Ishikawa (cell line): ENCODE measurements at regions not wholly inside any gene's neighbourhood (a gene's known extent, or its start where the extent isn't known, plus 50 kb on each side); places are given as distances from the start of the nearest gene placed in this dataset.

ENCODE experiments used
- CEBPB ChIP-seq: IDR thresholded peaks from 2 replicates; pipeline ENCODE4 v1.6.1; 2012
- CREB1 ChIP-seq: IDR thresholded peaks from 2 replicates; pipeline ENCODE4 v1.6.1; 2012; ENCODE audit warnings: low read depth
- EGR1 ChIP-seq: IDR thresholded peaks from 2 replicates; pipeline ENCODE4 v1.6.1; 2012
- EP300 ChIP-seq: IDR thresholded peaks from 2 replicates; pipeline ENCODE4 v1.6.1; 2012; ENCODE audit warnings: borderline replicate concordance
- FOXM1 ChIP-seq: IDR thresholded peaks from 2 replicates; pipeline ENCODE4 v1.6.1; 2012; ENCODE audit warnings: low read depth, borderline replicate concordance
- MAX ChIP-seq: IDR thresholded peaks from 2 replicates; pipeline ENCODE4 v1.6.1; 2012
- NFIC ChIP-seq: IDR thresholded peaks from 2 replicates; pipeline ENCODE4 v1.6.1; 2012
- RAD21 ChIP-seq: IDR thresholded peaks from 2 replicates; pipeline ENCODE4 v1.6.1; 2012; ENCODE audit warnings: low read depth
- REST ChIP-seq: IDR thresholded peaks from 2 replicates; pipeline ENCODE4 v1.6.1; 2012; ENCODE audit warnings: low read depth, mild to moderate bottlenecking
- TAF1 ChIP-seq: IDR thresholded peaks from 2 replicates; pipeline ENCODE4 v1.6.1; 2012; ENCODE audit warnings: low read depth, mild to moderate bottlenecking
- TCF12 ChIP-seq: IDR thresholded peaks from 2 replicates; pipeline ENCODE4 v1.6.1; 2012; ENCODE audit warnings: low read depth
- TEAD4 ChIP-seq: IDR thresholded peaks from 2 replicates; pipeline ENCODE4 v1.6.1; 2012
- USF1 ChIP-seq: IDR thresholded peaks from 2 replicates; pipeline ENCODE4 v1.6.1; 2012
- YY1 ChIP-seq: IDR thresholded peaks from 2 replicates; pipeline ENCODE4 v1.6.1; 2012; ENCODE audit warnings: low read depth
- ZBTB7A ChIP-seq: IDR thresholded peaks from 2 replicates; pipeline ENCODE4 v1.6.1; 2012; ENCODE audit warnings: low read depth

- TF ChIP-seq USF1 (no peak), CEBPB (no peak), TCF12 (no peak), RAD21 (no peak), TEAD4 (no peak), YY1 (no peak), CREB1 (no peak), EP300 (no peak)
Observed at GRCh38 chr2:145625111-145625510, 1105.2 kb upstream of the ZEB2 start.

- TF ChIP-seq FOXM1 (no peak), REST (no peak), CEBPB (no peak), RAD21 (no peak), TCF12 (no peak), NFIC (no peak), ZBTB7A (no peak), MAX (no peak), TEAD4 (no peak), USF1 (no peak), EGR1 (no peak), EP300 (no peak), CREB1 (no peak), YY1 (no peak), TAF1 (no peak)
Observed at GRCh38 chr2:145623136-145623535, 1103.2 kb upstream of the ZEB2 start.

- TF ChIP-seq EGR1 (no peak), TCF12 (no peak), YY1 (no peak), TAF1 (no peak), NFIC (no peak), TEAD4 (no peak), MAX (no peak), EP300 (no peak), RAD21 (no peak), USF1 (no peak), REST (no peak), ZBTB7A (no peak), FOXM1 (no peak)
Observed at GRCh38 chr2:145622285-145622684, 1102.4 kb upstream of the ZEB2 start.

GRCh38 chr2:145617906-145618305 lies 1098.0 kb upstream of the ZEB2 start:
- TF ChIP-seq NFIC (no peak), EP300 (no peak), CEBPB (no peak), TAF1 (no peak), EGR1 (no peak), REST (no peak), RAD21 (no peak), MAX (no peak), USF1 (no peak), CREB1 (no peak), YY1 (no peak), ZBTB7A (no peak), TCF12 (no peak), FOXM1 (no peak), TEAD4 (no peak)
